Stimulated activated naive B cell treated with anti-CD40 and anti-IgM and Interleukin-4, amounts not matched to agents 10 μg/mL and 1 μg/mL and 100 μg/mL, for 72 hours (primary cell): ENCODE measurements at regions not wholly inside any gene's neighbourhood (a gene's known extent, or its start where the extent isn't known, plus 50 kb on each side); places are given as distances from the start of the nearest gene placed in this dataset.
"Not testable (repeated sequence)": the region's sequence is repeated elsewhere in the genome, so short reads cannot be mapped to it uniquely, and the experiment has no call there.

Source experiments
- ATAC-seq, 2 donors: fragments of 150-1000 bp; cut with Tn5 transposase; replicated peaks; 2 replicates each; pipeline ENCODE4 v1.10.0; 2021; ENCODE audit warnings: moderate library complexity in 1 of 2
- DNase-seq: peaks from one replicate; pipeline ENCODE4 v3.0.0; 2021
- H3K27ac Mint-ChIP-seq: one replicate; pipeline ENCODE4 v1.8.0; 2022; ENCODE audit warnings: mild to moderate bottlenecking, mixed read lengths
- H3K27me3 Mint-ChIP-seq, 2 donors: one replicate each; pipeline ENCODE4 v1.8.0; 2022; ENCODE audit warnings: mixed read lengths in 2 of 2
- H3K36me3 Mint-ChIP-seq, 2 donors: one replicate each; pipeline ENCODE4 v1.8.0; 2022; ENCODE audit warnings: mixed read lengths in 2 of 2, mild to moderate bottlenecking in 1 of 2
- H3K4me1 Mint-ChIP-seq, 2 donors: one replicate each; pipeline ENCODE4 v1.8.0; 2022; ENCODE audit warnings: mixed read lengths in 2 of 2, mild to moderate bottlenecking in 1 of 2
- H3K4me3 Mint-ChIP-seq, 2 donors: one replicate each; pipeline ENCODE4 v1.8.0; 2022; ENCODE audit warnings: mild to moderate bottlenecking in 2 of 2, mixed read lengths in 2 of 2, moderate library complexity in 1 of 2
- H3K9me3 Mint-ChIP-seq, 2 donors: one replicate each; pipeline ENCODE4 v1.8.0; 2022; ENCODE audit warnings: mixed read lengths in 2 of 2, mild to moderate bottlenecking in 1 of 2

DNA sequence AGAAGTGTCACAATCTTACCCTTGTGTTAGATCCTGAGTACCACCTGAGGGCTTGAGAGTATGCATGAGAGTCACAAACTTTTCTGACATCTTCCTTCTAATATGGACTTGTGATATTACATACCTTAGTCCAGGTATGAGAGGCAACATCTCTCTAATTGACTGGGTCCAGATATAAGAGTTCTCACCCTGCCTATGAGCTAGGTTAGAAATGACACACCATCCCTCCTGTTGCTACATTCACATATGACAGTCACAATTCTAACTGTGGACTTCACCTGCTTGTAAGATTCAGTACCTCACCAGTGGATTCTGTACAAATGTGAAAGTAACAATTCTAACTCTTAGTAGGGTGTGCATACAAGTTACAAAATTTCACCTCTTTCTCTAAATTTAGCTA, 245.2 kb downstream of the RPS4Y2 start:
- no peak overlapping the region for H3K4me3 Mint-ChIP-seq
- H3K27me3 Mint-ChIP-seq = no peaks in the 10 kb centered on the region
- H3K9me3 Mint-ChIP-seq = no peaks in the 10 kb centered on the region
- no peaks in the 10 kb centered on the region for H3K36me3 Mint-ChIP-seq
- DNase-seq (no peak), ATAC-seq (no peak)
- H3K4me1 Mint-ChIP-seq = peaks cover 0 to 4% of the 10 kb centered on the region in 2 donors
- H3K27ac Mint-ChIP-seq = no peak overlapping the region

DNA sequence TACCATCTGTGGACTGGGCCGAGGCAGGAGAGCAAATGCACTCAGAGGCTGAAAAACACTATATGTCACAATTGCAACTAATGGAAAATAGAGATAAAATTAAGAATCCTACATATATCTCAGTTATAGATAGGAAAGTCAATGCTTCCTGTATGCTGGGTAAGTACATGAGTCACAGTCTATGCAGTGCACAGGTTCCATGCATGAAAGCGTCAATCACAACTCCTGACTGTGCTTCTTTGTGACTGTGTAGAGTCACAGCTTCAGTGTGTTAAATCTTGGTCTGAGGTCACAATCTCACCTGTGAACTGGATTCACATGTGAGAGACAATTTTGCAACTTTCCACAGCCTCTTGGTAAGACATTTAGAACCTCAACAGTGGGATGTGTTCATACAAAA, 247.2 kb downstream of the RPS4Y2 start:
- DNase-seq (no peak), ATAC-seq (no peak)
- H3K9me3 Mint-ChIP-seq = no peaks in the 10 kb centered on the region
- no peak overlapping the region for H3K27ac Mint-ChIP-seq
- no peak overlapping the region for H3K4me3 Mint-ChIP-seq
- H3K27me3 Mint-ChIP-seq = no peaks in the 10 kb centered on the region
- H3K36me3 Mint-ChIP-seq = no peaks in the 10 kb centered on the region
- peaks cover 0 to 4% of the 10 kb centered on the region in 2 donors for H3K4me1 Mint-ChIP-seq

DNA sequence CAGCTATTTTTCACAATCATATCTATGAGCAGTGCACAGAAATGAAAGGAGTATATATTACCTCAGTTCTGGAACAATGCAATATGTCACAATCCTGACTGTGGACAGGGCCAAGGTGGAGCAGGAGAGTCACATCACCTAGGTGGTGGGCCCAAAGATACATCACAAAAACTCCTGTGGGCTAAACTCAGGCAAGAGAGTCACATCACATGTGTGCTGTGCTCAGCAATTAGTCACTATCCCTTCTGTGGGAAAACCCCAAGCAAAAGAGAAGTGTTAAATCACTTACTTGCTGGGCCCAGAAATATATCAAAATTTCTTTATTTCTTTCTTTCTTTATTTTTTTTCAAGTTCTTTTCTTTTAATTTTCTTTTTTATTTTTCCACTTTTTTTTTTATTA, 249.6 kb downstream of the RPS4Y2 start:
- H3K36me3 Mint-ChIP-seq = no peaks in the 10 kb centered on the region
- peaks cover 0 to 2% of the 10 kb centered on the region in 2 donors for H3K9me3 Mint-ChIP-seq
- DNase-seq (no peak), ATAC-seq (peak in 1 of 2 donors; percentile 74)
- H3K4me3 Mint-ChIP-seq = no peak overlapping the region
- no peak overlapping the region for H3K27ac Mint-ChIP-seq
- peaks cover 0 to 4% of the 10 kb centered on the region in 2 donors for H3K4me1 Mint-ChIP-seq
- H3K27me3 Mint-ChIP-seq = no peaks in the 10 kb centered on the region

DNA sequence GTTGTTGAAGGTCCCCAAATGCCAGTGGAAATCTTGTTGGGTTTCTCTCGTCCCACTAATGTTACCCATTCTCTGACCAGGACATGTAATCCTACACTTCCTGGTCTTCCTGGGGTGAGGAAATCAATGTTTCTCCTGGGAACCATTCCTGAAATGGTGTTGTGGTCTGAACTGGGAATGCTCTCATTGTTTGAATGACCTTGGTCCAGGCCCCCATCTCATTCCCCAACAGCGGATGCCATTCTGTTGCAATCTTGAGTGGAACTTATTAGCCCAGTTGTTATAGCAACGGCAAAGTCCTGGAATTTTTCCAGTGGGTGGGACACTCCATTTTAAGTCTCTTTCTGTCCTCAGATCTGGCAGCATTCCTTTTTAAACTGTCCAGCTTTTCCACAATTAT, 265.9 kb downstream of the RPS4Y2 start:
- no peak overlapping the region for H3K4me3 Mint-ChIP-seq
- no peak overlapping the region for H3K27ac Mint-ChIP-seq
- no peak for ATAC-seq

DNA sequence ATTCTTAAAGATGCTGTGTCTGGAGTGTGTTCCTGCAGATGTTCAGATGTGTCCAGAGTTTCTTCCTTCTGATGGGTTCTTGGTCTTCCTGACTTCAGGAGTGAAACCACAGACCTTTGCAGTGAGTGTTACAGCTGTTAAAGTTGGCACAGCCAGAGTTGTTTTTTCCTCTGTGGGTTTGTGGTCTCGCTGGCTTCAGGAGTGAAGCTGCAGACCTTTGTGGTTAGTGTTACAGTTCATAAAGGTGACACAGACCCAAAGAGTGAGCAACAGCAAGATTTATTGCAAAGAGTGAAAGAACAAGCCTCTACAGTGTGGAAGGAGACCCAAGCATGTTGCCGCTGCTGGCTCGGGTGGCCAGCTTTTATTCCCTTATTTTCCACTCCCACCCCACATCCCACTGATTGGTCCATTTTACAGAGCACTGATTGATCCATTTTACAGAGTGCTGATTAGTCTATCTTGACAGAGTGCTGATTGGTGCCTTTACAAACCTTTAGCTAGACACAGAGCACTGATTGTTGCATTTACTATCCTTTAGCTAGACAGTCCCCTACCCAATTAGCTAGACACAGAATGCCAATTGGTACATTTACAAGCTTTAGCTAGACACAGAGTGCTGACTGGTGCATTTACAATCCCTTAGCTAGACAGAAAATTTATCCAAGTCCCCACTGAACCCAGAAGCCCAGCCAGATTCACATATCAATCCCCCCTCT, 266.6 kb downstream of the RPS4Y2 start:
- ATAC-seq (peak in 1 of 2 donors; percentile 77), DNase-seq (no peak)
- H3K36me3 Mint-ChIP-seq = no peaks in the 10 kb centered on the region
- H3K9me3 Mint-ChIP-seq = peaks cover 0 to 2% of the 10 kb centered on the region in 2 donors
- H3K4me3 Mint-ChIP-seq = peak overlapping the region in 1 of 2 donors; percentile 44
- peaks cover 0 to 31% of the 10 kb centered on the region in 2 donors for H3K4me1 Mint-ChIP-seq
- H3K27me3 Mint-ChIP-seq = no peaks in the 10 kb centered on the region
- H3K27ac Mint-ChIP-seq = no peak overlapping the region

More for the DNA sequence above, 265.9 kb downstream of the RPS4Y2 start:
- Mint-ChIP-seq H3K27me3 (no peaks in the 10 kb centered on the region), H3K36me3 (no peaks in the 10 kb centered on the region), H3K4me1 (peaks cover 0 to 29% of the 10 kb centered on the region in 2 donors), H3K9me3 (peaks cover 0 to 2% of the 10 kb centered on the region in 2 donors)
- no peak for DNase-seq

DNA sequence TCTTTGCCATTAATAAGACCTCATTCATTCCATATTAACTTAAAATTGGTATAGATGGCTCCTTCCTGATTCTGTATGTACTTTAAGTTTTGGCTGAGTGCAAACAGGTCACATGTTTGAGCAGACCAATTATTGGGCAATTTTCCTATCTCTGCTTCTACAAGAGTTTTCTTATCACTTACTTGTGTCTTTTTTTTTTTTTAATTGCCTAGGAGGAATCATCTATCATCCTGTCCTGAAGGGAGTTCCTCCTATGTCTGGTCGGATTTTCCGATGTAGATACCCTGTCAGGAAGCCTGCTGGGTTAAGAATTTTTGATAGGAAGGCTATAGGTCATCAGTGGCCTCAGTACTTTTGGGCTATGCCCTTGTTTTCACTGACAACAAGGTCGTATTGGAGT, 268.0 kb downstream of the RPS4Y2 start:
- no peaks in the 10 kb centered on the region for H3K27me3 Mint-ChIP-seq

DNA sequence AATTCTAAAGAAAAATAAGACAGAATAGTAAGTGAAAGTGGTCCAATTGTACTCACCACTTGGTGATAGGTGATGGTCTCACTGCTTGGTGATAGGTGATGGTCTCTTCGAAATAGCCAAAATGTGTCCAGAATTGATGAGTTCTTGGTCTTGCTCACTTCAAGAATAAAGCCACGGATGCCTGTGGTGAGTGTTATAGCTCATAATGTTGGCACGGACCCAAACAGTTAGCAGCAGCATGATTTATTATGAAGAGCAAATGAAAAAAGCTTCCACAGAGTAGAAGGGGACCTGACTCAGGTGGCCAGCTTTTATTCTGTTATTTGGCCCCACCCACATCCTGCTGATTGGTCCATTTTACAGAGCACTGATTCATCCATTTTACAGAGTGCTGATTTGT, 272.6 kb downstream of the RPS4Y2 start:
- ATAC-seq (no peak), DNase-seq (no peak)
- peaks cover 0 to 44% of the 10 kb centered on the region in 2 donors for H3K4me1 Mint-ChIP-seq
- H3K4me3 Mint-ChIP-seq = no peak overlapping the region
- no peak overlapping the region for H3K27ac Mint-ChIP-seq
- H3K9me3 Mint-ChIP-seq = peaks cover 0 to 4% of the 10 kb centered on the region in 2 donors
- no peaks in the 10 kb centered on the region for H3K27me3 Mint-ChIP-seq
- no peaks in the 10 kb centered on the region for H3K36me3 Mint-ChIP-seq

More for the DNA sequence above, 268.0 kb downstream of the RPS4Y2 start:
- peaks cover 0 to 37% of the 10 kb centered on the region in 2 donors for H3K4me1 Mint-ChIP-seq
- H3K27ac Mint-ChIP-seq = no peak overlapping the region
- no peak for ATAC-seq
- no peak for DNase-seq
- no peaks in the 10 kb centered on the region for H3K36me3 Mint-ChIP-seq
- H3K9me3 Mint-ChIP-seq = peaks cover 0 to 2% of the 10 kb centered on the region in 2 donors
- H3K4me3 Mint-ChIP-seq = no peak overlapping the region

DNA sequence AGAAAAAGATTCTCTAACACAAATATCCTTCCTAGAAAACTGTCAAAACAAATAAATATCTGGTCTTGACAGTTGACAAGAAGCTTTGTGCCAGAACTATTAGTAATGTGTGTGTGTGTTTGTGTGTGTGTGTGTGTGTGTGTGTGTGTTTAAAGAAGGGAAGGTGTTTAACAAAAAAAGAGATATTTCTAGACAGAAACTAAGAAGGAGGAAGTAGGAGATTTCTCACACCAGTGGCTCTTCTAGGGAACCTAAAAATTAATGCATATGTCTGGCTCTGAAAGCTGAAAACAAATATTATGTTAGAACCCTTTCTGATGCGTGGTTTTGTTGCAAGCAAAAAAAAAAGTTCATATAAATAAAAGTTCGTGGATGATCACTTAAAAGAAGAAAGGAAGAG, 277.5 kb downstream of the RPS4Y2 start:
- H3K9me3 Mint-ChIP-seq = peaks cover 0 to 7% of the 10 kb centered on the region in 2 donors
- peaks cover 0 to 6% of the 10 kb centered on the region in 2 donors for H3K36me3 Mint-ChIP-seq
- no peak overlapping the region for H3K27ac Mint-ChIP-seq
- peak in 1 of 2 donors; percentile 78 for ATAC-seq
- no peak for DNase-seq
- H3K27me3 Mint-ChIP-seq = no peaks in the 10 kb centered on the region
- peak overlapping the region in 1 of 2 donors; percentile 78 for H3K4me3 Mint-ChIP-seq
- peaks cover 0 to 51% of the 10 kb centered on the region in 2 donors for H3K4me1 Mint-ChIP-seq

DNA sequence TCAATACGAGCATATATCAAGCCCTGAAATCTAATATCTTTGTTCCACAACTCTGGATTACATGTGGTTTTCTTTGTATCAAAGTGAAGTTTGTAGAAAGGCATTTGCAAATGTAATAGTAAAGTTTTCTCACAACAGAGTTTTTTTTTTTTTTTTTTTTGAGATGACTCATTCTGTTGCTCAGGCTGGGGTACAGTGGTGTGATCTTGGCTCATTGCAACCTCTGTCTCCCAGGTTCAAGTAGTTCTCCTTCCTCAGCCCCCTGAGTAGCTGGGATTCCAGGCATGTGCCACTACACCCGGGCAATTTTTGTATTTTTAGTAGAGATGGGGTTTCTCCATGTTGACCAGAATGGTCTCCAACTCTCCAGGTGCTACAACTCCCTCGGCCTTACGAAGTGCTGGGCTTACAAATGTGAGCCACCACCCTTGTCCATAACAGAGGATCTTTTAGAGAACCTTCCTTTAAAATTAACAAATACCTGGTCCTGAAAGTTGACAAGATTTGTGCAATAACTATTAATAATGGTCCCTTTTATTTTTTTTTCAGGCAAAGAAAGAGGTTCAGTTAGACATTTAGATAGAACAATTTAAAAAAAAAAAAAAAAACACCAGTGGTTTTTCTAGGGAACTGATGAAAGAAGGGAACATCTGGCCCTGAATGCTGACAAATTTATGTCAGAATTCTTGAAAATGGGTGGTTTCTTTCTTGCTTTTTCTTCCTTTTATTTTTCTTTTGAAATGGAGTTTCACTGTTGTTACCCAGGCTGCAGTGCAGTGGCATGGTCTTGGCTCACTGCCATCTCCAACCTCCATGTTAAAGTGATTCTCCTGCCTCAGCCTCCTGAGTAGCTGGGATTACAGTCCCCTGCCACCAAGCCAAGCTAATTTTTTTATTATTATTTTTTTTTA, 278.5 kb downstream of the RPS4Y2 start:
- peak overlapping the region in 1 of 2 donors; percentile 25 for H3K4me3 Mint-ChIP-seq
- peaks cover 0 to 6% of the 10 kb centered on the region in 2 donors for H3K36me3 Mint-ChIP-seq
- peaks cover 0 to 50% of the 10 kb centered on the region in 2 donors for H3K4me1 Mint-ChIP-seq
- peaks cover 0 to 7% of the 10 kb centered on the region in 2 donors for H3K9me3 Mint-ChIP-seq
- no peaks in the 10 kb centered on the region for H3K27me3 Mint-ChIP-seq
- no peak overlapping the region for H3K27ac Mint-ChIP-seq
- DNase-seq (no peak), ATAC-seq (peak in 1 of 2 donors; percentile 82)

DNA sequence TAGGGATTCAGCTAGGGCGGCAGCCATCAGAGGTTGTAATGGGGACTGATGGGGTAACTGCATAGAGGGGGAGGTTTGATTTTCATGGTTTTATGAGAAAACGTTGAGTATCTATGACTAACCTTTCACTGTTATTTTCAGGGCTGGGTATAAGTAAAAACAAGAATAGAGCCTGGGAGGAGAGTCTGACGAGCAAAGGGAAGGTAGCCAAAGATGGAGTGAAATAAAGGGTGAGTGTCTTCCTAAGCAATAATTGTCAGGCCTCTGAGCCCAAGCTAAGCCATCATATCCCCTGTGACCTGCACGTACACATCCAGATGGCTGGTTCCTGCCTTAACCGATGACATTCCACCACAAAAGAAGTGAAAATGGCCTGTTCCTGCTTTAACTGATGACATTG, 281.5 kb downstream of the RPS4Y2 start:
- not testable (repeated sequence) for H3K36me3 Mint-ChIP-seq, DNase-seq, H3K27me3 Mint-ChIP-seq, H3K27ac Mint-ChIP-seq, H3K4me3 Mint-ChIP-seq, H3K9me3 Mint-ChIP-seq, ATAC-seq
- peaks cover 0 to 49% of the 10 kb centered on the region in 2 donors for H3K4me1 Mint-ChIP-seq

DNA sequence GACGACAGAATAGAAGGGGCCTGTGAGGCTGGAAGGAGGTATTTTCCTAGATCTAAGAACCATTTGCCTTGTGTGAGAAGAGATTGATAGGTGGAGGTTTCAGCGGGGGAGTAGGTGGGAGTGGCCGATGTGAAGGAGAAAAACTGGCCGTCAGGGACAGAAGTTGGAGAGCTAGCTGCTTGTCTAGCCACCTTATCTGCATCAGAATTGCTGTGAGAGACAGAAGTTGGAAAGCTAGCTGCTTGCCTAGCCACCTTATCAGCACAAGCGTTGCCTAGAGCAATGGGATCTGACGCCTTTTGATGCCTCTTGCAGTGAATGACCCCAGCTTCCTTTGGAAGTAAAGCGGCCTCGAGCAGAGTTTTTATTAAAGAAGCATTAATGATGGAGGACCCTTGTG, 283.9 kb downstream of the RPS4Y2 start:
- H3K27me3 Mint-ChIP-seq = no peaks in the 10 kb centered on the region
- ATAC-seq = no peak
- DNase-seq = no peak
- H3K9me3 Mint-ChIP-seq = peaks cover 0 to 14% of the 10 kb centered on the region in 2 donors
- H3K4me1 Mint-ChIP-seq = peaks cover 0 to 36% of the 10 kb centered on the region in 2 donors
- H3K36me3 Mint-ChIP-seq = peaks cover 0 to 25% of the 10 kb centered on the region in 2 donors
- H3K27ac Mint-ChIP-seq = no peak overlapping the region
- H3K4me3 Mint-ChIP-seq = no peak overlapping the region

DNA sequence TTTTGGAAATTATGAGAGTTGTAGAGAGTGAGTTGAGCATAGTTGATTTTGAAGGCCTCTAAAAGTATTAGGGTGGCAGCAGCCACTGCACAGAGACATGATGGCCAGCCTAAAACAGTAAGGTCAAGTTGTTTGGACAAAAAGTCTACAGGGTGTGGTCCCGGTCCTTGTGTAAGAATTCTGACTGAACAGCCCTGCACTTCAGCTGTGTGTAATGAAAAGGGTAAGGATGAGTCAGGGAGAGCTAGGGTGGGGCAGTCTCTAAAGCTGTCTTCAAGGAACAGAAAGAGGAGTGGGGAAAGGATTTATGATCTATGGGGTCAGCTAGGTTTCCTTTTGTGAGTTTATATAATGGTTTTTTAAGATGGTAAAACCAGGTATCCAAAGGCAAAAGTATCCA, 284.8 kb downstream of the RPS4Y2 start:
- peaks cover 0 to 14% of the 10 kb centered on the region in 2 donors for H3K9me3 Mint-ChIP-seq
- H3K4me3 Mint-ChIP-seq, ATAC-seq, H3K27ac Mint-ChIP-seq, H3K27me3 Mint-ChIP-seq, DNase-seq: not testable (repeated sequence)
- H3K36me3 Mint-ChIP-seq = peaks cover 0 to 25% of the 10 kb centered on the region in 2 donors
- H3K4me1 Mint-ChIP-seq = peaks cover 0 to 37% of the 10 kb centered on the region in 2 donors

DNA sequence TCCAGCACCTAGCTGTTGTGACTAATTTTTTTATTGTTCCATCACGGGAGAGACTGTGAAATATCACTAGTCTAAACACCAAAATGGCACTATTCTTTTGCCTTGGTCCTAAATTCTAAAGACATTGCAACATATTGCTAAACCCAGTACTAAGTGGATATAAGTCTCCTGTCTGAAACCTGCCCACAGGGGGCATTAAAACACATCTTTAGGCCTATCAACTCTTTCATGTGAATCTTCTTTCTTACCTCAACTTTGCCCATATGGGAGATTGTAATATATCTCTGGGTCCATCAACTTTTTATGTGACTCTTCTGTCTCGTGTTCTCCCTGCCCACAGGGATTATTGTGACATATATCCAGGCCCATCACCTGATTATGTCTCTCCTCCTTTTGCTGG, 317.2 kb downstream of the RPS4Y2 start:
- ATAC-seq (no peak), DNase-seq (no peak)
- H3K4me1 Mint-ChIP-seq = peaks cover 0 to 5% of the 10 kb centered on the region in 2 donors
- no peaks in the 10 kb centered on the region for H3K9me3 Mint-ChIP-seq
- H3K27ac Mint-ChIP-seq = no peak overlapping the region
- H3K27me3 Mint-ChIP-seq = no peaks in the 10 kb centered on the region
- H3K4me3 Mint-ChIP-seq = no peak overlapping the region
- H3K36me3 Mint-ChIP-seq = no peaks in the 10 kb centered on the region

DNA sequence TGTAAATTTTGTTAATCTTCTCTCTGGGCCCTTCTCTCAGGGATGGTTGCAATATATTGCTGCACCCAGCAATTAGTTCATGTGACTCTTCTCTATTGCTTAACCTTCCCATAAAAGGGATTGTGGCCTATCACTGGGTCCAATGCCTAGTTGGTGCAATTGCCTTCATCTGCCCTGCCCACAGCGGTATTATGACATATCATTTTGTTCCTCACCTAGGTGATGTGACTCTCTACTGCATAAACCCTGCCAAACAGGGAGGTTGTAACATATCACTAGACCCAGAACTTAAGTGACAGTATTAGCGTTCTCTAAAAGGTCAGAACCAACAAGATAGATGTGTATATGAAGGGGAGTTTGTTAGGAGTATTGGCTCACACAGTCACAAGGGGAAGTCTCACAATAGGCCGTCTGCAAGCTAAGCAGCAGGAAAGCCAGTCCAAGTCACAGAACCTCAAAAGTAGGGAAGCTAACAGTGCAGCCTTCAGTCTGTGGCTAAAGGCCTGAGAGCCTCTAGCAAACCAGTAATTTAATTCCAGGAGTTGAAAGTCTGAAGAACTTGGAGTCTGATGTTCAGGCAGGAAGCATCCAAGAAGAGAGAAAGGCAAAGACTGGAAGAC, 317.8 kb downstream of the RPS4Y2 start:
- ATAC-seq (no peak), DNase-seq (no peak)
- no peak overlapping the region for H3K4me3 Mint-ChIP-seq
- peaks cover 0 to 5% of the 10 kb centered on the region in 2 donors for H3K4me1 Mint-ChIP-seq
- no peaks in the 10 kb centered on the region for H3K27me3 Mint-ChIP-seq
- no peak overlapping the region for H3K27ac Mint-ChIP-seq
- H3K9me3 Mint-ChIP-seq = no peaks in the 10 kb centered on the region
- H3K36me3 Mint-ChIP-seq = no peaks in the 10 kb centered on the region
